Thyroid gland (tissue), 4 donors: ENCODE measurements at regions not wholly inside any gene's neighbourhood (a gene's known extent, or its start where the extent isn't known, plus 50 kb on each side); places are given as distances from the start of the nearest gene placed in this dataset.

Experiments
- CTCF ChIP-seq, 6 experiments: fragments of 200-600 bp in 3 of 6; fragments of 450-650 bp in 3 of 6; sonication (generic) in 3 of 6; IDR thresholded peaks; one replicate each; pipeline ENCODE4 v1.5.1; 2016 to 2019; ENCODE audit warnings: antibody characterized with exemption in 6 of 6, mild to moderate bottlenecking in 2 of 6, inconsistent platforms in 1 of 6, moderate library complexity in 1 of 6
- POLR2A ChIP-seq, 2 donors: fragments of 450-650 bp; IDR thresholded peaks; one replicate each; pipeline ENCODE4 v1.6.1; 2017; ENCODE audit warnings: antibody characterized with exemption in 2 of 2, mild to moderate bottlenecking in 2 of 2, moderate library complexity in 1 of 2

GRCh38 chrX:112223391-112223790 lies 140.8 kb upstream of the TRPC5 start:
- no peak for TF ChIP-seq CTCF (IDR thresholded peaks at IDR 0.05)
- TF ChIP-seq POLR2A (IDR thresholded peaks at IDR 0.05) = no peak
